GM23338 (cell line): ENCODE measurements at regions not wholly inside any gene's neighbourhood (a gene's known extent, or its start where the extent isn't known, plus 50 kb on each side); places are given as distances from the start of the nearest gene placed in this dataset.

Experiments
- ATAC-seq: fragments of 200-7000 bp; cut with Tn5 transposase; 3 replicates; pipeline ENCODE4 v1.9.1; 2020
- DNase-seq: peaks from one replicate; pipeline ENCODE4 v3.0.0-alpha.2; 2015; ENCODE audit warnings: low spot score
- H2AFZ ChIP-seq: fragments of 200-600 bp; sonication (generic); 2 replicates; pipeline ENCODE4 v1.8.0; 2016; ENCODE audit warnings: antibody characterized with exemption, mild to moderate bottlenecking, moderate library complexity
- H3F3A ChIP-seq: fragments of 200-600 bp; sonication (generic); replicated peaks from 2 replicates; pipeline ENCODE4 v1.8.0; 2017; ENCODE audit warnings: antibody characterized with exemption, mixed run types, low read depth
- H3K27ac ChIP-seq: fragments of 200-600 bp; sonication (generic); 2 replicates; pipeline ENCODE4 v1.6.1; 2016; ENCODE audit warnings: low read depth
- H3K27me3 ChIP-seq: fragments of 200-600 bp; sonication (generic); 2 replicates; pipeline ENCODE4 v1.8.0; 2016; ENCODE audit warnings: mild to moderate bottlenecking, mixed run types, moderate library complexity; ENCODE audit not compliant: insufficient read depth
- H3K36me3 ChIP-seq: fragments of 200-600 bp; sonication (generic); 2 replicates; pipeline ENCODE4 v1.8.0; 2016; ENCODE audit warnings: mild to moderate bottlenecking; ENCODE audit not compliant: insufficient read depth
- H3K4me1 ChIP-seq: fragments of 200-600 bp; sonication (generic); 2 replicates; pipeline ENCODE4 v1.8.0; 2016; ENCODE audit warnings: mild to moderate bottlenecking, moderate library complexity; ENCODE audit not compliant: insufficient read depth
- H3K4me2 ChIP-seq: fragments of 200-600 bp; sonication (generic); 2 replicates; pipeline ENCODE4 v1.7.1; 2017; ENCODE audit warnings: mixed run types
- H3K4me3 ChIP-seq: fragments of 200-600 bp; sonication (generic); 2 replicates; pipeline ENCODE4 v1.6.1; 2016; ENCODE audit warnings: mixed run types
- H3K79me2 ChIP-seq: fragments of 200-600 bp; sonication (generic); replicated peaks from 2 replicates; pipeline ENCODE4 v1.8.0; 2017; ENCODE audit warnings: mild to moderate bottlenecking; ENCODE audit not compliant: insufficient read depth
- H3K9me2 ChIP-seq: fragments of 200-600 bp; sonication (generic); 2 replicates; pipeline ENCODE4 v1.8.0; 2017; ENCODE audit not compliant: insufficient read depth
- H4K20me1 ChIP-seq: fragments of 200-600 bp; sonication (generic); replicated peaks from 2 replicates; pipeline ENCODE4 v1.8.0; 2017; ENCODE audit warnings: mild to moderate bottlenecking; ENCODE audit not compliant: insufficient read depth
- H3K27ac Mint-ChIP-seq: 2 replicates; pipeline ENCODE4 v1.8.0; 2020; ENCODE audit warnings: inconsistent platforms, mild to moderate bottlenecking, moderate library complexity, mixed read lengths
- H3K27me3 Mint-ChIP-seq: 3 replicates; pipeline ENCODE4 v1.8.0; 2022; ENCODE audit warnings: low read depth, mild to moderate bottlenecking, moderate library complexity, mixed read lengths, inconsistent platforms; ENCODE audit not compliant: insufficient read depth, poor library complexity
- H3K36me3 Mint-ChIP-seq: 3 replicates; pipeline ENCODE4 v1.8.0; 2021; ENCODE audit warnings: low read depth, mild to moderate bottlenecking, inconsistent platforms, moderate library complexity, mixed read lengths
- H3K4me1 Mint-ChIP-seq: 3 replicates; pipeline ENCODE4 v1.8.0; 2020; ENCODE audit warnings: mild to moderate bottlenecking, inconsistent platforms, mixed read lengths
- H3K4me3 Mint-ChIP-seq: 3 replicates; pipeline ENCODE4 v1.8.0; 2021; ENCODE audit warnings: moderate library complexity, mild to moderate bottlenecking, inconsistent platforms, mixed read lengths
- H3K9me3 Mint-ChIP-seq: 3 replicates; pipeline ENCODE4 v1.8.0; 2020; ENCODE audit warnings: moderate library complexity, mild to moderate bottlenecking, inconsistent platforms, mixed read lengths
- POLR2AphosphoS5 ChIP-seq: IDR thresholded peaks from 2 replicates; pipeline ENCODE4 v1.6.1; 2016; ENCODE audit warnings: antibody characterized with exemption, low read depth
- STAT1 ChIP-seq: IDR thresholded peaks from one replicate; pipeline ENCODE4 v1.6.1; 2016; ENCODE audit warnings: antibody characterized with exemption; ENCODE audit not compliant: unreplicated experiment
- TF ChIP-seq, protein P1 (sequence below): fragments of 250-450 bp; sonication (Bioruptor Pico); IDR thresholded peaks from 2 replicates; pipeline ENCODE4 v1.5.0; 2020; ENCODE audit warnings: mild to moderate bottlenecking, moderate library complexity
- TF ChIP-seq, protein P2 (sequence below), 2 experiments: fragments of 200-600 bp in 1 of 2; sonication (generic) in 1 of 2; conservative IDR thresholded peaks; 2 replicates each; pipeline versions ENCODE4 v1.5.1 to v1.6.1; 2016 to 2017; ENCODE audit warnings: antibody characterized with exemption in 2 of 2, low read depth in 2 of 2, mild to moderate bottlenecking in 2 of 2, moderate library complexity in 1 of 2
- TF ChIP-seq, protein P3 (sequence below): IDR thresholded peaks from 2 replicates; pipeline ENCODE4 v1.6.1; 2016; ENCODE audit warnings: antibody characterized with exemption
- TF ChIP-seq, protein P4 (sequence below): IDR thresholded peaks from one replicate; pipeline ENCODE4 v1.6.1; 2018; ENCODE audit warnings: antibody characterized with exemption; ENCODE audit not compliant: unreplicated experiment

DNA sequence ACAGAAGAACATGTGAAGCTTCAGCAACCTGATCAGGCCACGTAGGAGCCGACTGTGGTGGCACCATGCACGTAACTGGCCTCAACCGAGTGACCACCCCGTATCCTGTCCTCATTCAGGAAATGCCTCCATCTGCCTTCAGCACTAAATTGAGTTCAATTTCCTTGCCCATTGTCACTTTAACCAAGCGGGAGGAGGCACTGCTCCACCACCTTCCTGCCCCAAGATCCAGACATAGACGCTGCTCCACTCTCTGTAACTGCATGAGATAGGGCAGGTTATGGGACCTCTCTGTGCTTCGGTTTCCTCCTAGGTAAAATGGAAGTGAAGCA is 80.1 kb upstream of the POMGNT2 start (continued):
- TF ChIP-seq, protein P1, sequence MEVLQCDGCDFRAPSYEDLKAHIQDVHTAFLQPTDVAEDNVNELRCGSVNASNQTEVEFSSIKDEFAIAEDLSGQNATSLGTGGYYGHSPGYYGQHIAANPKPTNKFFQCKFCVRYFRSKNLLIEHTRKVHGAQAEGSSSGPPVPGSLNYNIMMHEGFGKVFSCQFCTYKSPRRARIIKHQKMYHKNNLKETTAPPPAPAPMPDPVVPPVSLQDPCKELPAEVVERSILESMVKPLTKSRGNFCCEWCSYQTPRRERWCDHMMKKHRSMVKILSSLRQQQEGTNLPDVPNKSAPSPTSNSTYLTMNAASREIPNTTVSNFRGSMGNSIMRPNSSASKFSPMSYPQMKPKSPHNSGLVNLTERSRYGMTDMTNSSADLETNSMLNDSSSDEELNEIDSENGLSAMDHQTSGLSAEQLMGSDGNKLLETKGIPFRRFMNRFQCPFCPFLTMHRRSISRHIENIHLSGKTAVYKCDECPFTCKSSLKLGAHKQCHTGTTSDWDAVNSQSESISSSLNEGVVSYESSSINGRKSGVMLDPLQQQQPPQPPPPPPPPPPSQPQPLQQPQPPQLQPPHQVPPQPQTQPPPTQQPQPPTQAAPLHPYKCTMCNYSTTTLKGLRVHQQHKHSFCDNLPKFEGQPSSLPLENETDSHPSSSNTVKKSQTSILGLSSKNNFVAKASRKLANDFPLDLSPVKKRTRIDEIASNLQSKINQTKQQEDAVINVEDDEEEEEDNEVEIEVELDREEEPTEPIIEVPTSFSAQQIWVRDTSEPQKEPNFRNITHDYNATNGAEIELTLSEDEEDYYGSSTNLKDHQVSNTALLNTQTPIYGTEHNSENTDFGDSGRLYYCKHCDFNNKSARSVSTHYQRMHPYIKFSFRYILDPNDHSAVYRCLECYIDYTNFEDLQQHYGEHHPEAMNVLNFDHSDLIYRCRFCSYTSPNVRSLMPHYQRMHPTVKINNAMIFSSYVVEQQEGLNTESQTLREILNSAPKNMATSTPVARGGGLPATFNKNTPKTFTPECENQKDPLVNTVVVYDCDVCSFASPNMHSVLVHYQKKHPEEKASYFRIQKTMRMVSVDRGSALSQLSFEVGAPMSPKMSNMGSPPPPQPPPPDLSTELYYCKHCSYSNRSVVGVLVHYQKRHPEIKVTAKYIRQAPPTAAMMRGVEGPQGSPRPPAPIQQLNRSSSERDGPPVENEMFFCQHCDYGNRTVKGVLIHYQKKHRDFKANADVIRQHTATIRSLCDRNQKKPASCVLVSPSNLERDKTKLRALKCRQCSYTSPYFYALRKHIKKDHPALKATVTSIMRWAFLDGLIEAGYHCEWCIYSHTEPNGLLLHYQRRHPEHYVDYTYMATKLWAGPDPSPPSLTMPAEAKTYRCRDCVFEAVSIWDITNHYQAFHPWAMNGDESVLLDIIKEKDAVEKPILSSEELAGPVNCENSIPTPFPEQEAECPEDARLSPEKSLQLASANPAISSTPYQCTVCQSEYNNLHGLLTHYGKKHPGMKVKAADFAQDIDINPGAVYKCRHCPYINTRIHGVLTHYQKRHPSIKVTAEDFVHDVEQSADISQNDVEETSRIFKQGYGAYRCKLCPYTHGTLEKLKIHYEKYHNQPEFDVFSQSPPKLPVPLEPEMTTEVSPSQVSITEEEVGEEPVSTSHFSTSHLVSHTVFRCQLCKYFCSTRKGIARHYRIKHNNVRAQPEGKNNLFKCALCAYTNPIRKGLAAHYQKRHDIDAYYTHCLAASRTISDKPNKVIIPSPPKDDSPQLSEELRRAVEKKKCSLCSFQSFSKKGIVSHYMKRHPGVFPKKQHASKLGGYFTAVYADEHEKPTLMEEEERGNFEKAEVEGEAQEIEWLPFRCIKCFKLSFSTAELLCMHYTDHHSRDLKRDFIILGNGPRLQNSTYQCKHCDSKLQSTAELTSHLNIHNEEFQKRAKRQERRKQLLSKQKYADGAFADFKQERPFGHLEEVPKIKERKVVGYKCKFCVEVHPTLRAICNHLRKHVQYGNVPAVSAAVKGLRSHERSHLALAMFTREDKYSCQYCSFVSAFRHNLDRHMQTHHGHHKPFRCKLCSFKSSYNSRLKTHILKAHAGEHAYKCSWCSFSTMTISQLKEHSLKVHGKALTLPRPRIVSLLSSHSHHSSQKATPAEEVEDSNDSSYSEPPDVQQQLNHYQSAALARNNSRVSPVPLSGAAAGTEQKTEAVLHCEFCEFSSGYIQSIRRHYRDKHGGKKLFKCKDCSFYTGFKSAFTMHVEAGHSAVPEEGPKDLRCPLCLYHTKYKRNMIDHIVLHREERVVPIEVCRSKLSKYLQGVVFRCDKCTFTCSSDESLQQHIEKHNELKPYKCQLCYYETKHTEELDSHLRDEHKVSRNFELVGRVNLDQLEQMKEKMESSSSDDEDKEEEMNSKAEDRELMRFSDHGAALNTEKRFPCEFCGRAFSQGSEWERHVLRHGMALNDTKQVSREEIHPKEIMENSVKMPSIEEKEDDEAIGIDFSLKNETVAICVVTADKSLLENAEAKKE (CRISPR knock-in tag): no peak
- no peak for TF ChIP-seq STAT1
- no peak for TF ChIP-seq POLR2AphosphoS5
- TF ChIP-seq, protein P2, sequence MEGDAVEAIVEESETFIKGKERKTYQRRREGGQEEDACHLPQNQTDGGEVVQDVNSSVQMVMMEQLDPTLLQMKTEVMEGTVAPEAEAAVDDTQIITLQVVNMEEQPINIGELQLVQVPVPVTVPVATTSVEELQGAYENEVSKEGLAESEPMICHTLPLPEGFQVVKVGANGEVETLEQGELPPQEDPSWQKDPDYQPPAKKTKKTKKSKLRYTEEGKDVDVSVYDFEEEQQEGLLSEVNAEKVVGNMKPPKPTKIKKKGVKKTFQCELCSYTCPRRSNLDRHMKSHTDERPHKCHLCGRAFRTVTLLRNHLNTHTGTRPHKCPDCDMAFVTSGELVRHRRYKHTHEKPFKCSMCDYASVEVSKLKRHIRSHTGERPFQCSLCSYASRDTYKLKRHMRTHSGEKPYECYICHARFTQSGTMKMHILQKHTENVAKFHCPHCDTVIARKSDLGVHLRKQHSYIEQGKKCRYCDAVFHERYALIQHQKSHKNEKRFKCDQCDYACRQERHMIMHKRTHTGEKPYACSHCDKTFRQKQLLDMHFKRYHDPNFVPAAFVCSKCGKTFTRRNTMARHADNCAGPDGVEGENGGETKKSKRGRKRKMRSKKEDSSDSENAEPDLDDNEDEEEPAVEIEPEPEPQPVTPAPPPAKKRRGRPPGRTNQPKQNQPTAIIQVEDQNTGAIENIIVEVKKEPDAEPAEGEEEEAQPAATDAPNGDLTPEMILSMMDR (conservative IDR thresholded peaks at IDR 0.05; ENCODE audit: low read depth in 2 of 2): no peak
- TF ChIP-seq, protein P3, sequence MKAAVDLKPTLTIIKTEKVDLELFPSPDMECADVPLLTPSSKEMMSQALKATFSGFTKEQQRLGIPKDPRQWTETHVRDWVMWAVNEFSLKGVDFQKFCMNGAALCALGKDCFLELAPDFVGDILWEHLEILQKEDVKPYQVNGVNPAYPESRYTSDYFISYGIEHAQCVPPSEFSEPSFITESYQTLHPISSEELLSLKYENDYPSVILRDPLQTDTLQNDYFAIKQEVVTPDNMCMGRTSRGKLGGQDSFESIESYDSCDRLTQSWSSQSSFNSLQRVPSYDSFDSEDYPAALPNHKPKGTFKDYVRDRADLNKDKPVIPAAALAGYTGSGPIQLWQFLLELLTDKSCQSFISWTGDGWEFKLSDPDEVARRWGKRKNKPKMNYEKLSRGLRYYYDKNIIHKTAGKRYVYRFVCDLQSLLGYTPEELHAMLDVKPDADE: no peak

DNA sequence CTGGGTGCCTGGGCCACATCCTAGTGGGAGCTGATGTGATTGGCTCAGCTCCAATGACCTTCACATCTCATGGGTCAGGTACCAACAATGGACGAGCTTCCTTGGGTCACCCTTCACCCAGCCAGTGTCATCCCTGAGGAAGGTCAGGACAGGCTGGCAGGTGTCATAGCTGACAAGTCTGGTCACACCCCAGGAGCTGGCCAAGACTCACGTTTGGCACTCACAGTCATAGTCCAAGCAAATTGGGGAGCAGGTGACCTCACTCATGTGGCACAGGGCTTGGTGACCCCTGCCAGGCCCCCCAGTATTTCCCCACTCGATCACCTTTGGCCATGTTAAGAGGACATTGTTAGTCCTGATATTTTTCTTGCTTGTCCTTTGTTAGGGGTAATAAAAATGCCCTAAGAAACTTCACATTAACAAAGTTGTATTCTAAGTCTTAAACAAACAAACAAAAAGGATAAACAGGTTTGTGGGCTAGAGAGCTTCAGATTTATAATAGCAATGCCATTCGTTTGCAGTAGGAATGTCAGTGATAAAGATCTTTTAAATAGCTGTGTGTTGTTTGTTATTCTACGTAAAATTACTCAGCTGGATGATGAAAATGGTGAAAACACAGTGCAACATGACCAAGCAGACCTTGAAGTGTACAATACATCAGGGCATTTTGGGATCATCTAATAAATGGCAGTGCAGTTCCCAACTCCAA is 79.5 kb upstream of the POMGNT2 start:
- Histone ChIP-seq H3K4me1 (no peaks in the 10 kb centered on the region), H3K9me2 (peaks cover 17% of the 10 kb centered on the region; the same call in 1 of the 2 replicates), H2AFZ (no peak overlapping the region), H3K79me2 (no peaks in the 10 kb centered on the region), H3K27me3 (no peaks in the 10 kb centered on the region), H3F3A (no peaks in the 10 kb centered on the region), H4K20me1 (no peaks in the 10 kb centered on the region), H3K27ac (no peak overlapping the region), H3K4me2 (no peak overlapping the region), H3K36me3 (no peaks in the 10 kb centered on the region), H3K4me3 (no peak overlapping the region)
- Mint-ChIP-seq H3K4me3 (no peak overlapping the region), H3K4me1 (no peaks in the 10 kb centered on the region), H3K9me3 (0 out of 3 replicates have a peak, but pooled peaks cover 3% of the 10 kb centered on the region), H3K27ac (no peak overlapping the region), H3K36me3 (no peaks in the 10 kb centered on the region), H3K27me3 (no peaks in the 10 kb centered on the region)
- TF ChIP-seq, protein P4, sequence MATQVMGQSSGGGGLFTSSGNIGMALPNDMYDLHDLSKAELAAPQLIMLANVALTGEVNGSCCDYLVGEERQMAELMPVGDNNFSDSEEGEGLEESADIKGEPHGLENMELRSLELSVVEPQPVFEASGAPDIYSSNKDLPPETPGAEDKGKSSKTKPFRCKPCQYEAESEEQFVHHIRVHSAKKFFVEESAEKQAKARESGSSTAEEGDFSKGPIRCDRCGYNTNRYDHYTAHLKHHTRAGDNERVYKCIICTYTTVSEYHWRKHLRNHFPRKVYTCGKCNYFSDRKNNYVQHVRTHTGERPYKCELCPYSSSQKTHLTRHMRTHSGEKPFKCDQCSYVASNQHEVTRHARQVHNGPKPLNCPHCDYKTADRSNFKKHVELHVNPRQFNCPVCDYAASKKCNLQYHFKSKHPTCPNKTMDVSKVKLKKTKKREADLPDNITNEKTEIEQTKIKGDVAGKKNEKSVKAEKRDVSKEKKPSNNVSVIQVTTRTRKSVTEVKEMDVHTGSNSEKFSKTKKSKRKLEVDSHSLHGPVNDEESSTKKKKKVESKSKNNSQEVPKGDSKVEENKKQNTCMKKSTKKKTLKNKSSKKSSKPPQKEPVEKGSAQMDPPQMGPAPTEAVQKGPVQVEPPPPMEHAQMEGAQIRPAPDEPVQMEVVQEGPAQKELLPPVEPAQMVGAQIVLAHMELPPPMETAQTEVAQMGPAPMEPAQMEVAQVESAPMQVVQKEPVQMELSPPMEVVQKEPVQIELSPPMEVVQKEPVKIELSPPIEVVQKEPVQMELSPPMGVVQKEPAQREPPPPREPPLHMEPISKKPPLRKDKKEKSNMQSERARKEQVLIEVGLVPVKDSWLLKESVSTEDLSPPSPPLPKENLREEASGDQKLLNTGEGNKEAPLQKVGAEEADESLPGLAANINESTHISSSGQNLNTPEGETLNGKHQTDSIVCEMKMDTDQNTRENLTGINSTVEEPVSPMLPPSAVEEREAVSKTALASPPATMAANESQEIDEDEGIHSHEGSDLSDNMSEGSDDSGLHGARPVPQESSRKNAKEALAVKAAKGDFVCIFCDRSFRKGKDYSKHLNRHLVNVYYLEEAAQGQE: no peak
- ATAC-seq (no peak), DNase-seq (no peak)
